ENCODE measurements at regions not wholly inside any gene's neighbourhood (a gene's known extent, or its start where the extent isn't known, plus 50 kb on each side); places are given as distances from the start of the nearest gene placed in this dataset.

DNA sequence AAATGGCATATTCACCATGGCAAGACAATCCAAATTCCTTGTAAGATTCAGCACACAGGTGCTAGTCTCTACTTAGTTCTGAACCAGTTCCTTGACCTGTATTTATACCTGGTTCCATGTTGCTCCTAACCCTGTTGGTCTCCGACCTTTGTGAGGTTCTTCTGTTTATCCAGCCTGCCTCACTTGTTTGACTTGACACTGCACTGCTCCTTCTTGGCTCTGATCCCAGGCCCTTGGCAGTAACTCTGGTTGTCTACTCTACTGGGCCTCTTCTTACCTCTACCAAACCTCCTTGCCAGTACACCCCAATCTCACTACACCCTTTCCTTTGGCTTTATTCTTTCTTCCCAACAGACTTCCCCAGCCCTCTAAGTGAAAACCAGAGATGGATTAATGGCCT is 419.4 kb upstream of the USP24 start:
- TF ChIP-seq POLR2AphosphoS5 (IDR thresholded peaks at IDR 0.05): no peak
- TF ChIP-seq, protein P1, sequence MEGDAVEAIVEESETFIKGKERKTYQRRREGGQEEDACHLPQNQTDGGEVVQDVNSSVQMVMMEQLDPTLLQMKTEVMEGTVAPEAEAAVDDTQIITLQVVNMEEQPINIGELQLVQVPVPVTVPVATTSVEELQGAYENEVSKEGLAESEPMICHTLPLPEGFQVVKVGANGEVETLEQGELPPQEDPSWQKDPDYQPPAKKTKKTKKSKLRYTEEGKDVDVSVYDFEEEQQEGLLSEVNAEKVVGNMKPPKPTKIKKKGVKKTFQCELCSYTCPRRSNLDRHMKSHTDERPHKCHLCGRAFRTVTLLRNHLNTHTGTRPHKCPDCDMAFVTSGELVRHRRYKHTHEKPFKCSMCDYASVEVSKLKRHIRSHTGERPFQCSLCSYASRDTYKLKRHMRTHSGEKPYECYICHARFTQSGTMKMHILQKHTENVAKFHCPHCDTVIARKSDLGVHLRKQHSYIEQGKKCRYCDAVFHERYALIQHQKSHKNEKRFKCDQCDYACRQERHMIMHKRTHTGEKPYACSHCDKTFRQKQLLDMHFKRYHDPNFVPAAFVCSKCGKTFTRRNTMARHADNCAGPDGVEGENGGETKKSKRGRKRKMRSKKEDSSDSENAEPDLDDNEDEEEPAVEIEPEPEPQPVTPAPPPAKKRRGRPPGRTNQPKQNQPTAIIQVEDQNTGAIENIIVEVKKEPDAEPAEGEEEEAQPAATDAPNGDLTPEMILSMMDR (IDR thresholded peaks at IDR 0.05 in 8 of 11, conservative IDR thresholded peaks at IDR 0.05 in 3 of 11): no peak
- no peak for TF ChIP-seq POLR2A (IDR thresholded peaks at IDR 0.05)
